Ishikawa (cell line): ENCODE measurements at regions not wholly inside any gene's neighbourhood (a gene's known extent, or its start where the extent isn't known, plus 50 kb on each side); places are given as distances from the start of the nearest gene placed in this dataset.

ENCODE experiments used
- CEBPB ChIP-seq: IDR thresholded peaks from 2 replicates; pipeline ENCODE4 v1.6.1; 2012
- CREB1 ChIP-seq: IDR thresholded peaks from 2 replicates; pipeline ENCODE4 v1.6.1; 2012; ENCODE audit warnings: low read depth
- EGR1 ChIP-seq: IDR thresholded peaks from 2 replicates; pipeline ENCODE4 v1.6.1; 2012
- EP300 ChIP-seq: IDR thresholded peaks from 2 replicates; pipeline ENCODE4 v1.6.1; 2012; ENCODE audit warnings: borderline replicate concordance
- FOXM1 ChIP-seq: IDR thresholded peaks from 2 replicates; pipeline ENCODE4 v1.6.1; 2012; ENCODE audit warnings: low read depth, borderline replicate concordance
- MAX ChIP-seq: IDR thresholded peaks from 2 replicates; pipeline ENCODE4 v1.6.1; 2012
- NFIC ChIP-seq: IDR thresholded peaks from 2 replicates; pipeline ENCODE4 v1.6.1; 2012
- RAD21 ChIP-seq: IDR thresholded peaks from 2 replicates; pipeline ENCODE4 v1.6.1; 2012; ENCODE audit warnings: low read depth
- REST ChIP-seq: IDR thresholded peaks from 2 replicates; pipeline ENCODE4 v1.6.1; 2012; ENCODE audit warnings: low read depth, mild to moderate bottlenecking
- TAF1 ChIP-seq: IDR thresholded peaks from 2 replicates; pipeline ENCODE4 v1.6.1; 2012; ENCODE audit warnings: low read depth, mild to moderate bottlenecking
- TCF12 ChIP-seq: IDR thresholded peaks from 2 replicates; pipeline ENCODE4 v1.6.1; 2012; ENCODE audit warnings: low read depth
- TEAD4 ChIP-seq: IDR thresholded peaks from 2 replicates; pipeline ENCODE4 v1.6.1; 2012
- YY1 ChIP-seq: IDR thresholded peaks from 2 replicates; pipeline ENCODE4 v1.6.1; 2012; ENCODE audit warnings: low read depth
- ZBTB7A ChIP-seq: IDR thresholded peaks from 2 replicates; pipeline ENCODE4 v1.6.1; 2012; ENCODE audit warnings: low read depth
- TF ChIP-seq, protein P1 (sequence below): IDR thresholded peaks from 2 replicates; pipeline ENCODE4 v1.6.1; 2012

- no peak for TF ChIP-seq ZBTB7A
- TF ChIP-seq EP300 = no peak
- TF ChIP-seq EGR1 = no peak
- TF ChIP-seq, protein P1, sequence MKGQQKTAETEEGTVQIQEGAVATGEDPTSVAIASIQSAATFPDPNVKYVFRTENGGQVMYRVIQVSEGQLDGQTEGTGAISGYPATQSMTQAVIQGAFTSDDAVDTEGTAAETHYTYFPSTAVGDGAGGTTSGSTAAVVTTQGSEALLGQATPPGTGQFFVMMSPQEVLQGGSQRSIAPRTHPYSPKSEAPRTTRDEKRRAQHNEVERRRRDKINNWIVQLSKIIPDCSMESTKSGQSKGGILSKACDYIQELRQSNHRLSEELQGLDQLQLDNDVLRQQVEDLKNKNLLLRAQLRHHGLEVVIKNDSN = no peak
- TF ChIP-seq YY1 = no peak
- TF ChIP-seq CEBPB = no peak
Measured at GRCh38 chr6:159642995-159643394, 50.0 kb downstream of the SOD2 start.

GRCh38 chr6:159642481-159642880, 50.6 kb downstream of the SOD2 start:
- TF ChIP-seq ZBTB7A (no peak), CEBPB (no peak), REST (no peak)
- TF ChIP-seq, protein P1 = no peak

DNA sequence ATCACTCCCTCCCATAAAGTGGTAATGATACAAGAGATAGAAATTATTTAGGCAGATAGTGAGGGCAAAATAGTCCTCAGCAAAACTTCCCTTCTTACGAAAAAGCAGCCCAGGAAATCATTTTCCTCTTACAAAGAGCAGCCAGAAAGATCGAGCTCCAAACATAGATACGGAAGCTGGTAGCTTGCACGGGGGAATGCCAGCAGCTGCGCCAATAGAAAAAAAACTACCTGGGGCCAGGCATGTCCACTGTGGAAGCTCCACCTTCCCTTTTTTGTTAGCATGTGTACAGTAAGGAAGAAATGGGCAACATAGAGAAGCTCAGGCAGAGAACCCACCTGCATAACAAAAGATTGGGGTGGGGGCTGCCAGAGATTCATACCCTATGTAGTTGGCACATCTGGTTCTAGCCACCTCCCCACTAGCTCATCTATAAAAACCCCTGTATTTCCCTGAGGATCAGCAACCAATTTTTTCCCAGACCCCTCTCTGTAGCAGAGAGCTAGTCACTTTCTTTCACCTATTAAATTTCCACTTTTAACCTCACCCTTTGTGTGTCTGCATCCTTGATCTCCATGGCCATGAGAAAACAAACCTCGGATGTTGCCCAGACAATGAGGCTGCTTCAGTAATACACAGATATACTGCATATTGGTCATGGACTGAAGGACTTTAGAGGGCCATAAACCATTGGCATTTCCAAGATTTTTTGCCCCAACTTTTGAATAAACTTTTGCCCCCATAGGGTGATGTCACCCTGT, 52.1 kb downstream of the SOD2 start:
- TF ChIP-seq ZBTB7A = no peak
- no peak for TF ChIP-seq TAF1
- TF ChIP-seq MAX = no peak
- no peak for TF ChIP-seq EGR1
- TF ChIP-seq TCF12 = no peak
- TF ChIP-seq, protein P1 = no peak
- no peak for TF ChIP-seq YY1
- TF ChIP-seq CEBPB = no peak
- no peak for TF ChIP-seq CREB1
- TF ChIP-seq NFIC = no peak
- no peak for TF ChIP-seq TEAD4
- no peak for TF ChIP-seq RAD21
- TF ChIP-seq REST = no peak
- no peak for TF ChIP-seq FOXM1
- no peak for TF ChIP-seq EP300

DNA sequence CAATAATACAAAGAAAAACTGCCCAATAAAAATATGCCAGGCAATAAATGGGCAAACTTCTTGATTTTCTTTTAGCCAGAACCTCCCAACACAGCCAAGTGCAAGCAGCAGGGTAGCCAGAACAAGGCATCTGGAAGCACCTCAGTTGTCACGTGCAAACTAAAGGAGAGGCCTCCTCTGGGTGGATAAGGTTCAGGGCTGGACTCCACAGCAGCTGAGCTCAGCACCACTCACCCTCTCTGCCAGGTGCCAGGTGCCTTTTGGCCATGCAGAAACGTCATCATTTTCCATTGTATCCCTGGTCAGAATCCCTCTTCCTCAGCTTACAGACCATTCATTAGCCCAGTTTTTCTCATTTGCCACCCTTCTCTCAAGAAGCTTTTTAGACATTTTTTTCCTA, 52.7 kb downstream of the SOD2 start:
- TF ChIP-seq ZBTB7A (no peak), TEAD4 (no peak), EP300 (no peak), CREB1 (no peak), TAF1 (no peak), MAX (no peak), REST (no peak), EGR1 (no peak), YY1 (no peak), TCF12 (no peak), FOXM1 (no peak), RAD21 (no peak), NFIC (no peak), CEBPB (no peak)
- TF ChIP-seq, protein P1 = no peak
